ENCODE measurements at regions not wholly inside any gene's neighbourhood (a gene's known extent, or its start where the extent isn't known, plus 50 kb on each side); places are given as distances from the start of the nearest gene placed in this dataset.

DNA sequence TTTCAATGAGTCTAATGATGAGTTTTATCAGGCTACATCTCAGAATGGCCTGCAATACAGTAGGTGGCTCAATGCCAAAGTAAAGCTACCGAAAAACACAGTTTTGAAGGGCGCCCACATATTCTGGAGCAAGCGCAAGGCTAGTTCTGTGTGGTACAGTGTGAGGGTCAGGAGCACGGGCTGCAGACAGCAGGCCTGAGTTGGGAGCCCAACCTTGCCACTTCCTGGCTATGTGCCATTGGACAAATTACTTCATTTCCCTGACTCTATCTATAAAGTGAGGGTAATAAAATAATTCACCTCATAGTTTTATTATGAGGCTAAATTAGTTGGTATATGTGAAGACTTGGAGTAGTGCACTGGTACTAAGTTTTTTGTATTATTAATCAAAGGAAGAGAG is 150.7 kb downstream of the OPN5 start:
- no peak for DNase-seq (ENCODE audit: low spot score)

GRCh38 chr6:47924001-47924400 is 142.2 kb downstream of the OPN5 start:
- DNase-seq (ENCODE audit: low spot score) = no peak

DNA sequence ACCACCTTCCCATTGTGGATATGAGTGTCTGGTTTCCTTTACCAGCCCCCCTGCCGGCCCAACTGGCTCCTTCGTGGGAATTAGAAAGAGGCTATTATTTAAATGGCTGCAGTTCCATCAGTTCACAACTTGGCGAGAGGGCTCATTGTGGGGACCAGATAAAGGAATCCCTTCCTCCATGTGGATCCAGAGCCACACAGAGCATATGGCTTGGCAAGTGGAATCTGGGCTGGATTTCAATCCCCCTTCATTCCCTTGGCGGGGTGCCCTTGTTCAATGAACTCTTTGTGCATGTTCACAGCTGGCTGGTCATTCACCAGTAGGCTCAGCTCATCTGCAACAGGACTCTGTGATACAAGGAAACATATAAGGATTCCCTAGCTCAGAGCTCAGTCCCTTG is 140.6 kb downstream of the OPN5 start:
- peak; percentile 27 for DNase-seq (ENCODE audit: low spot score)

- DNase-seq (ENCODE audit: low spot score) = no peak
Measured at GRCh38 chr6:47919875-47920274, 138.0 kb downstream of the OPN5 start.

- DNase-seq (ENCODE audit: low spot score) = no peak
Measured at GRCh38 chr6:47917811-47918210, 136.0 kb downstream of the OPN5 start.

- no peak for DNase-seq (ENCODE audit: low spot score)
Measured at GRCh38 chr6:47917202-47917601, 135.4 kb downstream of the OPN5 start.

DNA sequence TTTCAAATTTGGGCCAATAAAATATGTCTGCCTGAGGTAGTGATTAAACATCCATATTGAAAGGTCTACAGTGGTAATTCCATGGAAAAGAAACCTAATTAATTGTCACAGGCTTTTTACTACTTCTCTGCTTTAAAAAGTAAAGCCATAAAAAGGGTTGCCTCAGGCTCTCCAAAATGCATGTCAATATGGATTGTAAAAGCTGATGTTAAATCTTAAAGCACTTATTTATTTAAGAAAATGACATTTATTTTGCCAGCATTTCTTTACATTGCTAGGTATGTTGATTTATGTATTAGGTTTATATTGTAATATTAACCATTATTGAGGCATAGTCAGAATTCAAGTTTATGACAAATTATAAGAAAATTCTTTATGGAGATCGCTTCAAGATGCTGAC is 133.2 kb downstream of the OPN5 start:
- no peak for DNase-seq (ENCODE audit: low spot score)

- DNase-seq (ENCODE audit: low spot score) = no peak
Measured at GRCh38 chr6:47908271-47908670, 126.4 kb downstream of the OPN5 start.

DNA sequence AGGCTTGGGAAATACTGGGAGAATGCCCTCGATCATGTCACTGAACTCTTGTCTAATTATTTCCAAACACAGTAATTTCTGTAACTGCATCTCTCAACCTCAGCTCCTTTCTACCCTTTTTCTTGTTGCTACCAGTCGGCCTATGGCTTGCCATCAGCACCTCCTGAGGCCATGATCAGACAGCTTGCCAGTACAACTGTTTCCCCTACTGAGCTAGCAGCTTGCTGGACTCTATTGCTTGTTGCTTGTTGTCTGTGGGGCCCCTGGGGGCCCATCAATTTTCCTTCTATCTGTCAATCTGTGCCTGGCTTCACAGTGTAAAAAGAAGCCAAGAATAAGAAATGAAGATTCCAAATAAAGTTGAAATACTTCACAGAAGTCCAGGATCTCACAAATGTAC is 123.9 kb downstream of the OPN5 start:
- DNase-seq (ENCODE audit: low spot score) = no peak

DNA sequence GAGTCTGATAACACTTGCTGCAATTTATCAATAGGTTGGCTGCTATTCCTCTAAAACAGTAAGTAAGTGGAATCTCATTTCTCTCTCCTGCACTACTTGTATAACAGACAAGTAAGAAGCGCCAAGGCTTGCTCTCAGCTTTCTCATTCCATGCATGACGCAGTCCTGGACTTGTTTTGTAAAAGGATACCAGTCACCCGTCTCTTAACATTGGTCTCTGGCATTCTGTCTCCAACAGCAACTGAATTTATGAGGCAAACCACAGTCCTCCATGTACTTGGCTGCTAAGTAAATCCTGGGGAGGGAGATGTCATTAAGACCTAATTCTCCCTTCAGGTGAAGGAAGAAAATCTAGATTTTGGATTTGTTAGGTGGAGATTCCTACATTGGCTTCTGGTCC is 115.4 kb downstream of the OPN5 start:
- no peak for DNase-seq (ENCODE audit: low spot score)

GRCh38 chr6:47890326-47890875 is 108.6 kb downstream of the OPN5 start:
- no peak for DNase-seq (ENCODE audit: low spot score)

- DNase-seq (ENCODE audit: low spot score) = no peak
Measured at GRCh38 chr6:47879015-47879414, 97.2 kb downstream of the OPN5 start.
